Lower lobe of right lung (tissue), 2 donors: ENCODE measurements at regions not wholly inside any gene's neighbourhood (a gene's known extent, or its start where the extent isn't known, plus 50 kb on each side); places are given as distances from the start of the nearest gene placed in this dataset.
"Not testable (repeated sequence)": the region's sequence is repeated elsewhere in the genome, so short reads cannot be mapped to it uniquely, and the experiment has no call there.

Experiments used
- ATAC-seq, 2 donors: fragments of 200-7000 bp; cut with Tn5 transposase; one replicate each; pipeline ENCODE4 v1.9.1; 2020 to 2022; ENCODE audit warnings: mild to moderate bottlenecking in 2 of 2, moderate library complexity in 2 of 2
- DNase-seq: peaks from one replicate; pipeline ENCODE4 v3.0.0-alpha.2; 2020
- H3K27ac ChIP-seq: fragments of 200-600 bp; one replicate; pipeline ENCODE4 v1.8.0; 2022
- H3K27me3 ChIP-seq: fragments of 200-600 bp; one replicate; pipeline ENCODE4 v1.8.0; 2022; ENCODE audit warnings: low read depth
- H3K36me3 ChIP-seq: fragments of 200-600 bp; one replicate; pipeline ENCODE4 v1.8.0; 2022; ENCODE audit warnings: mild to moderate bottlenecking
- H3K4me1 ChIP-seq: fragments of 200-600 bp; one replicate; pipeline ENCODE4 v1.8.0; 2022
- H3K4me3 ChIP-seq: fragments of 200-600 bp; one replicate; pipeline ENCODE4 v1.8.0; 2022; ENCODE audit warnings: mild to moderate bottlenecking
- H3K9me3 ChIP-seq: fragments of 200-600 bp; one replicate; pipeline ENCODE4 v1.8.0; 2022
- intact Hi-C: fragments of 100-400 bp; cut with DNase I; formaldehyde crosslinking; loops from one replicate; pipeline ENCODE4 v1.11.0; 2022
- TF ChIP-seq, protein P1 (sequence below): fragments of 200-600 bp; IDR thresholded peaks from one replicate; pipeline ENCODE4 v1.8.0; 2022; ENCODE audit warnings: antibody characterized with exemption, mild to moderate bottlenecking
- donor health status: DM: no; HTN: yes; CAD: no; lungs with severe emphysema.

- H3K36me3 ChIP-seq: no peaks in the 10 kb centered on the region
- TF ChIP-seq, protein P1, sequence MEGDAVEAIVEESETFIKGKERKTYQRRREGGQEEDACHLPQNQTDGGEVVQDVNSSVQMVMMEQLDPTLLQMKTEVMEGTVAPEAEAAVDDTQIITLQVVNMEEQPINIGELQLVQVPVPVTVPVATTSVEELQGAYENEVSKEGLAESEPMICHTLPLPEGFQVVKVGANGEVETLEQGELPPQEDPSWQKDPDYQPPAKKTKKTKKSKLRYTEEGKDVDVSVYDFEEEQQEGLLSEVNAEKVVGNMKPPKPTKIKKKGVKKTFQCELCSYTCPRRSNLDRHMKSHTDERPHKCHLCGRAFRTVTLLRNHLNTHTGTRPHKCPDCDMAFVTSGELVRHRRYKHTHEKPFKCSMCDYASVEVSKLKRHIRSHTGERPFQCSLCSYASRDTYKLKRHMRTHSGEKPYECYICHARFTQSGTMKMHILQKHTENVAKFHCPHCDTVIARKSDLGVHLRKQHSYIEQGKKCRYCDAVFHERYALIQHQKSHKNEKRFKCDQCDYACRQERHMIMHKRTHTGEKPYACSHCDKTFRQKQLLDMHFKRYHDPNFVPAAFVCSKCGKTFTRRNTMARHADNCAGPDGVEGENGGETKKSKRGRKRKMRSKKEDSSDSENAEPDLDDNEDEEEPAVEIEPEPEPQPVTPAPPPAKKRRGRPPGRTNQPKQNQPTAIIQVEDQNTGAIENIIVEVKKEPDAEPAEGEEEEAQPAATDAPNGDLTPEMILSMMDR: no peak
- DNase-seq (no peak), ATAC-seq (no peak)
- intact Hi-C loops: no loop called here
- no peaks in the 10 kb centered on the region for H3K27me3 ChIP-seq
- no peak overlapping the region for H3K27ac ChIP-seq
- H3K9me3 ChIP-seq: no peaks in the 10 kb centered on the region
- no peaks in the 10 kb centered on the region for H3K4me1 ChIP-seq
- no peak overlapping the region for H3K4me3 ChIP-seq
Observed at GRCh38 chr3:139127101-139127500, 82.4 kb upstream of the PRR23C start.

- H3K27me3 ChIP-seq, ATAC-seq, H3K9me3 ChIP-seq, H3K27ac ChIP-seq, DNase-seq, H3K36me3 ChIP-seq, H3K4me3 ChIP-seq, intact Hi-C loops, H3K4me1 ChIP-seq: not testable (repeated sequence)
Observed at GRCh38 chr3:139127629-139128028, 82.9 kb upstream of the PRR23C start.

GRCh38 chr3:139128803-139129202, 84.1 kb upstream of the PRR23C start:
- no peaks in the 10 kb centered on the region for H3K4me1 ChIP-seq
- no peak overlapping the region for H3K4me3 ChIP-seq
- ATAC-seq (no peak), DNase-seq (no peak)
- intact Hi-C loops: no loop called here
- no peaks in the 10 kb centered on the region for H3K36me3 ChIP-seq
- no peak overlapping the region for H3K27ac ChIP-seq
- no peaks in the 10 kb centered on the region for H3K9me3 ChIP-seq
- H3K27me3 ChIP-seq: no peaks in the 10 kb centered on the region
- TF ChIP-seq, protein P1: no peak

- H3K36me3 ChIP-seq: no peaks in the 10 kb centered on the region
- H3K4me3 ChIP-seq: no peak overlapping the region
- TF ChIP-seq, protein P1: no peak
- no peak overlapping the region for H3K27ac ChIP-seq
- H3K27me3 ChIP-seq: no peaks in the 10 kb centered on the region
- no peaks in the 10 kb centered on the region for H3K4me1 ChIP-seq
- DNase-seq: no peak
- H3K9me3 ChIP-seq: no peaks in the 10 kb centered on the region
- intact Hi-C loops: no loop called here
- ATAC-seq: no peak
Observed at GRCh38 chr3:139129892-139130291, 85.2 kb upstream of the PRR23C start.

DNA sequence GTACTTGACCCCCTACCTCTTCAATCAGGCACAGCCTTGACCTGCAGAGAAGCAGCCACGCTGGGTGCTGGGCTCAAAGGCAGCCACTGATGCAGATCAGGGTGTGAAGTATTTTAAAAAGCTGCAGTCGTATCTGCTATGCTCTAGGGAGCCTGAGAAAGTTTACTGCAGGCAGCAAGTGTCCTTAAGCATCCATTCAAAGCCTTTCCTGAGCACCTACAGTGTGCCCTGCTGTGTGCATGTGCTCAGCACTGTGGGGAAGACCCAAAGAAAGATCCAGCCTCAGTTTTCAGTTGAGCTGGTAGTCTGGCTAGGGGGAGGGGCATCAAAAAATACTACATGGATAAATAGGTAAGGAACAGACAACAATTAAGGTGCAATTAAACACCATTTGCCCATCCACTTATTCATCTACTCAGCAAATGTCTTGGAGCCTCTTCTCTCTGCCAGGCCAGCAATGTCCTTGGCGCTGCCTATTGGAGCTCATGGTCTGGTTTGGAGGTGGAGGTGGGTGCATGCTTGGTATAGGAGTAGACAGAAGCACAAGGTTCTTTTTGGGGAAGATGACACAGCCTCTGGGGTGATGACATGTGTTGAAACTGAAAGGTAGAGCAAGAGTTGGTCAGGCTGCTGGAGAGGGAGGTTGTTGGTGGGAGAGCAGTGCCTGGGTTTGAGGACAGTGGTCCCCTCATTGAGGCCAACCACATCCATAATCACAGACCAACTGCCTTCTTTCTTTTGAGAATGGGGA, 85.9 kb upstream of the PRR23C start:
- Histone ChIP-seq H3K27ac (no peak overlapping the region), H3K4me3 (no peak overlapping the region), H3K4me1 (no peaks in the 10 kb centered on the region), H3K27me3 (no peaks in the 10 kb centered on the region), H3K36me3 (no peaks in the 10 kb centered on the region), H3K9me3 (no peaks in the 10 kb centered on the region)
- ATAC-seq (no peak), DNase-seq (no peak)
- intact Hi-C loops: no loop called here
- TF ChIP-seq, protein P1: no peak

- Histone ChIP-seq H3K9me3 (no peaks in the 10 kb centered on the region), H3K27me3 (no peaks in the 10 kb centered on the region), H3K36me3 (no peaks in the 10 kb centered on the region), H3K4me1 (no peaks in the 10 kb centered on the region), H3K4me3 (no peak overlapping the region), H3K27ac (no peak overlapping the region)
- DNase-seq (no peak), ATAC-seq (no peak)
- intact Hi-C loops: no loop called here
- TF ChIP-seq, protein P1: no peak
Observed at GRCh38 chr3:139131951-139132350, 87.3 kb upstream of the PRR23C start.
